GM12872 (cell line): ENCODE measurements at regions not wholly inside any gene's neighbourhood (a gene's known extent, or its start where the extent isn't known, plus 50 kb on each side); places are given as distances from the start of the nearest gene placed in this dataset.

Source experiments
- CTCF ChIP-seq: IDR thresholded peaks from 3 replicates; pipeline ENCODE4 v1.5.1; 2011; ENCODE audit warnings: low read depth, mild to moderate bottlenecking, low read length, moderate library complexity; ENCODE audit not compliant: insufficient read depth

GRCh38 chr2:220117025-220117424 is 489.6 kb downstream of the SLC4A3 start:
- no peak for TF ChIP-seq CTCF

- no peak for TF ChIP-seq CTCF
Observed at GRCh38 chr2:220120041-220120440, 492.6 kb downstream of the SLC4A3 start.

GRCh38 chr2:220123751-220124150 is 496.3 kb downstream of the SLC4A3 start:
- no peak for TF ChIP-seq CTCF

GRCh38 chr2:220125551-220125950 is 498.1 kb downstream of the SLC4A3 start:
- TF ChIP-seq CTCF: no peak

- no peak for TF ChIP-seq CTCF
Observed at GRCh38 chr2:220127311-220127710, 499.9 kb downstream of the SLC4A3 start.

- no peak for TF ChIP-seq CTCF
Observed at GRCh38 chr2:220127876-220128275, 500.4 kb downstream of the SLC4A3 start.

- TF ChIP-seq CTCF: no peak
Observed at GRCh38 chr2:220129391-220129790, 502.0 kb downstream of the SLC4A3 start.

GRCh38 chr2:220134756-220135534 is 507.5 kb downstream of the SLC4A3 start:
- no peak for TF ChIP-seq CTCF
